Ectodermal cell (in vitro differentiated cells): ENCODE measurements at regions not wholly inside any gene's neighbourhood (a gene's known extent, or its start where the extent isn't known, plus 50 kb on each side); places are given as distances from the start of the nearest gene placed in this dataset.
"Not testable (repeated sequence)": the region's sequence is repeated elsewhere in the genome, so short reads cannot be mapped to it uniquely, and the experiment has no call there.

Experiments
- H3K27ac ChIP-seq: 2 replicates; pipeline ENCODE4 v1.7.0; 2013; ENCODE audit warnings: mild to moderate bottlenecking, low read depth, low read length; ENCODE audit not compliant: insufficient read depth, poor library complexity, severe bottlenecking
- H3K27me3 ChIP-seq: 2 replicates; pipeline ENCODE4 v1.7.0; 2013; ENCODE audit warnings: mild to moderate bottlenecking, low read length; ENCODE audit not compliant: insufficient read depth, control insufficient read depth, poor library complexity, severe bottlenecking
- H3K36me3 ChIP-seq: one replicate; pipeline ENCODE4 v1.7.0; 2013; ENCODE audit warnings: low read length; ENCODE audit not compliant: control insufficient read depth, insufficient read depth
- H3K4me1 ChIP-seq: one replicate; pipeline ENCODE4 v1.7.0; 2013; ENCODE audit warnings: low read length; ENCODE audit not compliant: control insufficient read depth, insufficient read depth
- H3K4me3 ChIP-seq: 2 replicates; pipeline ENCODE4 v1.7.0; 2013; ENCODE audit warnings: low read depth, low read length, control low read depth; ENCODE audit not compliant: insufficient read depth
- H3K9me3 ChIP-seq: 2 replicates; pipeline ENCODE4 v1.7.0; 2013; ENCODE audit warnings: mild to moderate bottlenecking, low read length, moderate library complexity; ENCODE audit not compliant: control insufficient read depth
- WGBS, 2 experiments: methylation state at CpG; one replicate each; pipeline ENCODE4 v1.1.7; 2013; ENCODE audit warnings: missing lambda C conversion rate in 2 of 2; 5-methylcytosine and 5-hydroxymethylcytosine counted together

- H3K27ac ChIP-seq, H3K4me3 ChIP-seq, H3K4me1 ChIP-seq, H3K36me3 ChIP-seq, H3K27me3 ChIP-seq: not testable (repeated sequence)
- WGBS, 2 experiments, result 63 to 78% methylated on average over 4 to 5 of the region's 5 CpGs
- H3K9me3 ChIP-seq, result peaks cover 15% of the 10 kb centered on the region
Observed at GRCh38 chr12:94816746-94817145, 166.4 kb upstream of the TMCC3 start.

- Histone ChIP-seq H3K4me3 (no peak overlapping the region), H3K27me3 (no peaks in the 10 kb centered on the region), H3K4me1 (peaks cover 4% of the 10 kb centered on the region), H3K9me3 (peaks cover 15% of the 10 kb centered on the region), H3K27ac (no peak overlapping the region), H3K36me3 (no peaks in the 10 kb centered on the region)
- WGBS, 2 experiments, result 1 to 5% methylated on average over 7 of the region's 7 CpGs
Observed at GRCh38 chr12:94815958-94816357, 165.6 kb upstream of the TMCC3 start.

GRCh38 chr12:94815450-94815849 lies 165.1 kb upstream of the TMCC3 start:
- Histone ChIP-seq H3K4me3 (no peak overlapping the region), H3K36me3 (no peaks in the 10 kb centered on the region), H3K4me1 (peaks cover 4% of the 10 kb centered on the region), H3K27me3 (no peaks in the 10 kb centered on the region), H3K27ac (no peak overlapping the region), H3K9me3 (peaks cover 15% of the 10 kb centered on the region)
- WGBS, 2 experiments, result 83 to 94% methylated on average over 2 of the region's 2 CpGs

GRCh38 chr12:94813314-94813713 lies 163.0 kb upstream of the TMCC3 start:
- 94% methylated on average over 2 of the region's 2 CpGs for WGBS, 2 experiments
- Histone ChIP-seq H3K27me3 (no peaks in the 10 kb centered on the region), H3K27ac (no peak overlapping the region), H3K4me1 (peaks cover 4% of the 10 kb centered on the region), H3K4me3 (no peak overlapping the region), H3K36me3 (no peaks in the 10 kb centered on the region), H3K9me3 (peaks cover 15% of the 10 kb centered on the region)

GRCh38 chr12:94812345-94812744 lies 162.0 kb upstream of the TMCC3 start:
- Histone ChIP-seq H3K9me3 (peaks cover 15% of the 10 kb centered on the region), H3K4me3 (no peak overlapping the region), H3K27me3 (no peaks in the 10 kb centered on the region), H3K36me3 (no peaks in the 10 kb centered on the region), H3K27ac (no peak overlapping the region), H3K4me1 (peaks cover 4% of the 10 kb centered on the region)
- 87 to 95% methylated on average over 2 of the region's 2 CpGs for WGBS, 2 experiments

- Histone ChIP-seq H3K36me3 (no peaks in the 10 kb centered on the region), H3K27me3 (no peaks in the 10 kb centered on the region), H3K4me1 (peaks cover 4% of the 10 kb centered on the region), H3K4me3 (no peak overlapping the region), H3K27ac (no peak overlapping the region), H3K9me3 (peaks cover 15% of the 10 kb centered on the region)
Observed at GRCh38 chr12:94811611-94812010, 161.3 kb upstream of the TMCC3 start.

GRCh38 chr12:94807951-94808350 lies 157.6 kb upstream of the TMCC3 start:
- Histone ChIP-seq H3K27me3 (no peaks in the 10 kb centered on the region), H3K27ac (no peak overlapping the region), H3K4me1 (no peaks in the 10 kb centered on the region), H3K9me3 (peaks cover under 1% of the 10 kb centered on the region), H3K4me3 (no peak overlapping the region), H3K36me3 (no peaks in the 10 kb centered on the region)

GRCh38 chr12:94806617-94807016 lies 156.3 kb upstream of the TMCC3 start:
- 93% methylated on average over 6 of the region's 6 CpGs for WGBS, 2 experiments
- H3K4me3 ChIP-seq, result no peak overlapping the region
- H3K27me3 ChIP-seq, result no peaks in the 10 kb centered on the region
- no peak overlapping the region for H3K27ac ChIP-seq
- no peaks in the 10 kb centered on the region for H3K4me1 ChIP-seq
- no peaks in the 10 kb centered on the region for H3K9me3 ChIP-seq
- H3K36me3 ChIP-seq, result no peaks in the 10 kb centered on the region

GRCh38 chr12:94805749-94806529 lies 155.6 kb upstream of the TMCC3 start:
- H3K27ac ChIP-seq, result no peak overlapping the region
- H3K4me1 ChIP-seq, result no peaks in the 10 kb centered on the region
- H3K4me3 ChIP-seq, result no peak overlapping the region
- H3K27me3 ChIP-seq, result no peaks in the 10 kb centered on the region
- no peaks in the 10 kb centered on the region for H3K36me3 ChIP-seq
- 100% methylated on average over 1 of the region's 2 CpGs; no CpG with 5 or more reads in 1 of the 2 experiments for WGBS, 2 experiments
- H3K9me3 ChIP-seq, result no peaks in the 10 kb centered on the region

- no peaks in the 10 kb centered on the region for H3K36me3 ChIP-seq
- no peak overlapping the region for H3K4me3 ChIP-seq
- no peaks in the 10 kb centered on the region for H3K27me3 ChIP-seq
- H3K9me3 ChIP-seq, result no peaks in the 10 kb centered on the region
- no peak overlapping the region for H3K27ac ChIP-seq
- 70 to 71% methylated on average over 4 of the region's 4 CpGs for WGBS, 2 experiments
- no peaks in the 10 kb centered on the region for H3K4me1 ChIP-seq
Observed at GRCh38 chr12:94803939-94804338, 153.6 kb upstream of the TMCC3 start.

GRCh38 chr12:94802796-94803195 lies 152.4 kb upstream of the TMCC3 start:
- H3K4me1 ChIP-seq, result no peaks in the 10 kb centered on the region
- WGBS, 2 experiments, result 96% methylated on average over 3 of the region's 3 CpGs
- no peaks in the 10 kb centered on the region for H3K27me3 ChIP-seq
- H3K36me3 ChIP-seq, result no peaks in the 10 kb centered on the region
- no peaks in the 10 kb centered on the region for H3K9me3 ChIP-seq
- H3K27ac ChIP-seq, result no peak overlapping the region
- no peak overlapping the region for H3K4me3 ChIP-seq
